Lower leg skin (tissue), 3 donors: ENCODE measurements at regions not wholly inside any gene's neighbourhood (a gene's known extent, or its start where the extent isn't known, plus 50 kb on each side); places are given as distances from the start of the nearest gene placed in this dataset.

Experiments used
- CTCF ChIP-seq, 3 donors: fragments of 450-650 bp; IDR thresholded peaks; one replicate each; pipeline ENCODE4 v1.5.1; 2016; ENCODE audit warnings: antibody characterized with exemption in 3 of 3, mild to moderate bottlenecking in 3 of 3, moderate library complexity in 2 of 3
- POLR2A ChIP-seq, 2 donors: fragments of 450-650 bp; IDR thresholded peaks; one replicate each; pipeline ENCODE4 v1.6.1; 2016 to 2017; ENCODE audit warnings: antibody characterized with exemption in 2 of 2, mild to moderate bottlenecking in 1 of 2, moderate library complexity in 1 of 2

- TF ChIP-seq CTCF (IDR thresholded peaks at IDR 0.05) (no peak), POLR2A (IDR thresholded peaks at IDR 0.05) (no peak)
Measured at GRCh38 chr6:1009103-1009502, 302.8 kb upstream of the FOXQ1 start.
